ENCODE measurements at regions not wholly inside any gene's neighbourhood (a gene's known extent, or its start where the extent isn't known, plus 50 kb on each side); places are given as distances from the start of the nearest gene placed in this dataset.

- in situ Hi-C loops (cut with HindIII; ENCODE audit: low pct_ligation_motif_present, low sequenced_read_pairs) = no loop called here
- no peak for TF ChIP-seq CTCF (IDR thresholded peaks at IDR 0.05; ENCODE audit: low read depth, low read length, missing control alignments)
- peak; percentile 82 for DNase-seq
- Histone ChIP-seq H3K36me3 (replicated peaks) (no peaks in the 10 kb centered on the region), H3K27ac (no peak overlapping the region), H3K27me3 (replicated peaks) (no peaks in the 10 kb centered on the region), H3K4me3 (ENCODE audit: low read depth, low read length) (no peak overlapping the region)
Measured at GRCh38 chr10:58044072-58044471, 223.6 kb downstream of the IPMK start.

GRCh38 chr10:58041901-58042300 lies 225.8 kb downstream of the IPMK start:
- no peak for TF ChIP-seq CTCF (IDR thresholded peaks at IDR 0.05; ENCODE audit: low read depth, low read length, missing control alignments)
- no peaks in the 10 kb centered on the region for H3K27me3 ChIP-seq (replicated peaks)
- no peak for DNase-seq
- in situ Hi-C loops (cut with HindIII; ENCODE audit: low pct_ligation_motif_present, low sequenced_read_pairs) = no loop called here
- no peaks in the 10 kb centered on the region for H3K36me3 ChIP-seq (replicated peaks)
- no peak overlapping the region for H3K4me3 ChIP-seq (ENCODE audit: low read depth, low read length)
- H3K27ac ChIP-seq = no peak overlapping the region

GRCh38 chr10:58030208-58030607 lies 237.5 kb downstream of the IPMK start:
- in situ Hi-C loops (cut with HindIII; ENCODE audit: low pct_ligation_motif_present, low sequenced_read_pairs) = no loop called here
- no peak for TF ChIP-seq CTCF (IDR thresholded peaks at IDR 0.05; ENCODE audit: low read depth, low read length, missing control alignments)
- no peaks in the 10 kb centered on the region for H3K36me3 ChIP-seq (replicated peaks)
- H3K4me3 ChIP-seq (ENCODE audit: low read depth, low read length) = no peak overlapping the region
- no peaks in the 10 kb centered on the region for H3K27me3 ChIP-seq (replicated peaks)
- no peak overlapping the region for H3K27ac ChIP-seq
- no peak for DNase-seq

GRCh38 chr10:58028597-58029366 lies 238.9 kb downstream of the IPMK start:
- peak; percentile 67 for DNase-seq
- no peaks in the 10 kb centered on the region for H3K27me3 ChIP-seq (replicated peaks)
- H3K4me3 ChIP-seq (ENCODE audit: low read depth, low read length) = no peak overlapping the region
- no peaks in the 10 kb centered on the region for H3K36me3 ChIP-seq (replicated peaks)
- TF ChIP-seq CTCF (IDR thresholded peaks at IDR 0.05; ENCODE audit: low read depth, low read length, missing control alignments) = no peak
- in situ Hi-C loops (cut with HindIII; ENCODE audit: low pct_ligation_motif_present, low sequenced_read_pairs) = no loop called here
- H3K27ac ChIP-seq = no peak overlapping the region

- no peak overlapping the region for H3K27ac ChIP-seq
- H3K27me3 ChIP-seq (replicated peaks) = no peaks in the 10 kb centered on the region
- no peak overlapping the region for H3K4me3 ChIP-seq (ENCODE audit: low read depth, low read length)
- peak; percentile 9 for DNase-seq
- in situ Hi-C loops (cut with HindIII; ENCODE audit: low pct_ligation_motif_present, low sequenced_read_pairs) = no loop called here
- no peaks in the 10 kb centered on the region for H3K36me3 ChIP-seq (replicated peaks)
- TF ChIP-seq CTCF (IDR thresholded peaks at IDR 0.05; ENCODE audit: low read depth, low read length, missing control alignments) = no peak
Measured at GRCh38 chr10:58027426-58027825, 240.3 kb downstream of the IPMK start.

- Histone ChIP-seq H3K27ac (no peak overlapping the region), H3K36me3 (replicated peaks) (no peaks in the 10 kb centered on the region)
- TF ChIP-seq CTCF (IDR thresholded peaks at IDR 0.05; ENCODE audit: low read depth, low read length, missing control alignments) = no peak
Measured at GRCh38 chr10:58026036-58026435, 241.7 kb downstream of the IPMK start.

More at GRCh38 chr10:58026036-58026435, 241.7 kb downstream of the IPMK start:
- DNase-seq = no peak
- no peaks in the 10 kb centered on the region for H3K27me3 ChIP-seq (replicated peaks)
- H3K4me3 ChIP-seq (ENCODE audit: low read depth, low read length) = no peak overlapping the region
- in situ Hi-C loops (cut with HindIII; ENCODE audit: low pct_ligation_motif_present, low sequenced_read_pairs) = no loop called here

Measured in brain microvascular endothelial cell (primary cell).